Renal cortex interstitium (tissue), 11 donors: ENCODE measurements at regions not wholly inside any gene's neighbourhood (a gene's known extent, or its start where the extent isn't known, plus 50 kb on each side); places are given as distances from the start of the nearest gene placed in this dataset.
"Not testable (repeated sequence)": the region's sequence is repeated elsewhere in the genome, so short reads cannot be mapped to it uniquely, and the experiment has no call there.

Source experiments
- DNase-seq, 11 donors: peaks; one replicate each; pipeline ENCODE4 v3.0.0-alpha.2; 2013; ENCODE audit warnings: low read depth in 9 of 11, low spot score in 4 of 11; ENCODE audit errors: extremely low read depth in 1 of 11

DNA sequence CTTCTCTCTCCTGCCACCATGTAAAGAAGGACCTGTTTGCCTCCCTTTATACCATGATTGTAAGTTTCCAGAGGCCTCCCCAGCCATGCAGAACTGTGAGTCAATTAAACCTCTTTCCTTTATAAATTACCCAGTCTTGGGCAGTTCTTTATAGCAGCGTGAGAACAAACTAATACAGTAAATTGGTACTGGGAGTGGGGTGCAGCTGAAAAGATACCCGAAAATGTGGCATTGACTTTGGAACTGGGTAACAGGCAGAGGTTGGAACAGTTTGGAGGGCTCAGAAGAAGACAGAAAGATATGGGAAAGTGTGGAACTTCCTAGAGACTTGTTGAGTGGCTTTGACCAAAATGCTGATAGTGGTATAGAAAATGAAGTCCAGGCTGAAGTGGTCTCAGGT, 54.1 kb upstream of the ADAMTS2 start:
- not testable (repeated sequence) for DNase-seq

DNA sequence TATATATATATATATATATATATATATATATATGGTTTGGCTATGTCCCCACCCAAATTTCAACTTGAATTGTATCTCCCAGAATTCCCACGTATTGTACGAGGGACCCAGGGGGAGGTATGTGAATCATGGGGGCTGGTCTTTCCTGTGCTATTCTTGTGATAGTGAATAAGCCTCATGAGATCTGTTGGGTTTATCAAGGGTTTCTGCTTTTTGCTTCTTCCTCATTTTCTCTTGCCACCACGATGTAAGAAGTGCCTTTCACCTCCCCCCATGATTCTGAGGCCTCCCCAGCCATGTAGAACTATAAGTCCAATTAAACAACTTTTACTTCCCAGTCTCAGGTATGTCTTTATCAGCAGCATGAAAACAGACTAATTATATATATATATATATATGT, 52.3 kb upstream of the ADAMTS2 start:
- no peak for DNase-seq
